Prostate gland (tissue), 2 donors: ENCODE measurements at regions not wholly inside any gene's neighbourhood (a gene's known extent, or its start where the extent isn't known, plus 50 kb on each side); places are given as distances from the start of the nearest gene placed in this dataset.

Experiments
- DNase-seq: peaks from one replicate; pipeline ENCODE4 v3.0.0-alpha.2; 2019; ENCODE audit warnings: low spot score
- H3K27ac ChIP-seq, 2 donors: fragments of 200-600 bp; sonication (generic); 2 replicates each; pipeline ENCODE4 v1.5.1; 2017 to 2019
- H3K27me3 ChIP-seq: fragments of 200-600 bp; sonication (generic); replicated peaks from 2 replicates; pipeline ENCODE4 v1.5.1; 2019; ENCODE audit not compliant: insufficient read depth
- H3K36me3 ChIP-seq, 2 donors: fragments of 200-600 bp; sonication (generic); 1 replicate in 1 of 2; 2 replicates in 1 of 2; pipeline versions ENCODE4 v1.5.1 to v1.8.1; 2017 to 2019
- H3K4me1 ChIP-seq: fragments of 200-600 bp; sonication (generic); replicated peaks from 2 replicates; pipeline ENCODE4 v1.5.1; 2019
- H3K4me3 ChIP-seq, 2 donors: fragments of 200-600 bp; sonication (generic); 2 replicates each; pipeline ENCODE4 v1.5.1; 2017 to 2019
- H3K9me3 ChIP-seq: fragments of 200-600 bp; sonication (generic); 2 replicates; pipeline ENCODE4 v1.5.1; 2017
- POLR2A ChIP-seq: fragments of 450-650 bp; IDR thresholded peaks from one replicate; pipeline ENCODE4 v1.6.1; 2016; ENCODE audit warnings: antibody characterized with exemption, mild to moderate bottlenecking
- POLR2AphosphoS5 ChIP-seq: sonication (generic); formaldehyde crosslinking; IDR thresholded peaks from one replicate; pipeline ENCODE4 v1.6.1; 2017; ENCODE audit warnings: antibody characterized with exemption
- WGBS: methylation state at CpG from one replicate; pipeline ENCODE4 v1.1.5; 2018; 5-methylcytosine and 5-hydroxymethylcytosine counted together
- intact Hi-C: fragments of 100-400 bp; cut with DNase I; formaldehyde crosslinking; loops from one replicate; pipeline ENCODE4 v1.14.2; 2022
- TF ChIP-seq, protein P1 (sequence below), 4 experiments: fragments of 200-600 bp in 2 of 4; fragments of 450-650 bp in 2 of 4; sonication (generic) in 2 of 4; IDR thresholded peaks; 1 replicate in 3 of 4; 2 replicates in 1 of 4; pipeline ENCODE4 v1.5.1; 2016 to 2019; ENCODE audit warnings: antibody characterized with exemption in 4 of 4, mild to moderate bottlenecking in 2 of 4, moderate library complexity in 2 of 4

DNA sequence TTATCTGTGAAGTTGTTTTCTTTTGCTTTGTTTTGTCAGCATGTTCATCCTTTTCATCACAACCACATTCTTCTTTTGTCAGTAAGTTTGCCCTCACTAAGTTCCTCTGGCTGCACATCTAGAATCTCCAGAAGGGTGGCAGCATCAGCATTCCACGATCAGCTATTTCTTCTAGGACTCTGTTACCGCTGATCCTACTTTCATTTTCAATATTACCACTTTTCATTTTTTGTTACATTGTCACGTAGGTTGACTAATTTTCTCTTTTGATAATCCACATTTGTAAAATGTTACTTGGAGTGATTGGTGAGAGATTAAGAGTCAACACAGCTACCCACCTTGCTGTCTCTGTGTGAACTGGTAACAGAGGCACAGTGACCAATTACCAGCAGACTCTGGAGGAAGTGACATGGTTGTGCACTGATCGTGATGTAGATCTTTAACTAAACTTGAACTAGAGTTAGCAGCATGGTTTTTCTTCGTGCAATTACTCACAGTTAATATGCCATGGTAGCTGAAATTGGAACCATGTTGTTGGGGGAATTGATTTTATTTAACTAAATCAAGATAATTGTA is 307.9 kb upstream of the SLC35B3 start:
- Histone ChIP-seq H3K4me1 (no peaks in the 10 kb centered on the region), H3K4me3 (no peak overlapping the region), H3K27me3 (no peaks in the 10 kb centered on the region), H3K36me3 (no peaks in the 10 kb centered on the region), H3K9me3 (no peaks in the 10 kb centered on the region), H3K27ac (no peak overlapping the region)
- TF ChIP-seq, protein P1, sequence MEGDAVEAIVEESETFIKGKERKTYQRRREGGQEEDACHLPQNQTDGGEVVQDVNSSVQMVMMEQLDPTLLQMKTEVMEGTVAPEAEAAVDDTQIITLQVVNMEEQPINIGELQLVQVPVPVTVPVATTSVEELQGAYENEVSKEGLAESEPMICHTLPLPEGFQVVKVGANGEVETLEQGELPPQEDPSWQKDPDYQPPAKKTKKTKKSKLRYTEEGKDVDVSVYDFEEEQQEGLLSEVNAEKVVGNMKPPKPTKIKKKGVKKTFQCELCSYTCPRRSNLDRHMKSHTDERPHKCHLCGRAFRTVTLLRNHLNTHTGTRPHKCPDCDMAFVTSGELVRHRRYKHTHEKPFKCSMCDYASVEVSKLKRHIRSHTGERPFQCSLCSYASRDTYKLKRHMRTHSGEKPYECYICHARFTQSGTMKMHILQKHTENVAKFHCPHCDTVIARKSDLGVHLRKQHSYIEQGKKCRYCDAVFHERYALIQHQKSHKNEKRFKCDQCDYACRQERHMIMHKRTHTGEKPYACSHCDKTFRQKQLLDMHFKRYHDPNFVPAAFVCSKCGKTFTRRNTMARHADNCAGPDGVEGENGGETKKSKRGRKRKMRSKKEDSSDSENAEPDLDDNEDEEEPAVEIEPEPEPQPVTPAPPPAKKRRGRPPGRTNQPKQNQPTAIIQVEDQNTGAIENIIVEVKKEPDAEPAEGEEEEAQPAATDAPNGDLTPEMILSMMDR (IDR thresholded peaks at IDR 0.05), result no peak
- TF ChIP-seq POLR2AphosphoS5 (no peak), POLR2A (no peak)
- WGBS, result 81% methylated on average over 5 of the region's 5 CpGs
- intact Hi-C loops, result no loop called here
- no peak for DNase-seq

DNA sequence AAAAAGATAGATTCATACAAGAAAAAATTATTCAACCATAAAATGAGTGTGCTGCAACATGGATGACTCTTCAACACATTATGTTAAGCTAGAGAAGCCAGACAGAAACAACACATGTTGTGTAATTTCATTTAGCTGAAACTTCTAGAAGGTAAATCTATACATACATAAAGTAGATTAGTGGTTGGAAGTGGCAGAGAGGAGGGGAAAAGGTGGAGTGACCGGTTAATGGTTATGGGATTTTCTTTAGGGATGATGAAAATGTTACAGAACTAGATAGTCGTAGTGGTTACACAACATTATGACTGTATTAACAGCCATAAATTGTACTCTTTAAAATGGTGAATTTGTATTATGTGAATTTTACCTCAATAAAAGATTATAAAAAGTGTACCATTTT is 304.1 kb upstream of the SLC35B3 start:
- TF ChIP-seq, protein P1 (IDR thresholded peaks at IDR 0.05), result no peak
- TF ChIP-seq POLR2AphosphoS5, result no peak
- no peak for TF ChIP-seq POLR2A
- intact Hi-C loops, result no loop called here

DNA sequence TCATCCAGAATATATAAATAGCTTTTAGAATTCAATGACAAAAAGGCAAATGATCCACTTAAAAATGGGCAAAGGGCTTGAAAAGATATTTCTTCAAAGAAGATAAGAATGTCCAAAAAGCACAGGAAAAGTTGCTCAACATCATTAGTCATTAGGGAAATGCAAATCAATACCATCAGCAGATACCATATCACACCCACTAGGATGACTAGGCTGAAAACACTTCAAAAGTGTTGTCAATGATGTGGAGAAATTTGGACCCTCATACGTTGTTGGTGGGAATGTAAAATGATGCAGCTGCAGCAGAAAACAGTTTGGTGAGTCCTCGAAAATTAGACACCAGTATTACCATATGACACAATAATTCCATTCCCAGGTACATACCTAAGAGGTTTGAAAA is 303.6 kb upstream of the SLC35B3 start:
- intact Hi-C loops, result no loop called here
- Histone ChIP-seq H3K4me3 (no peak overlapping the region), H3K27ac (no peak overlapping the region), H3K9me3 (no peaks in the 10 kb centered on the region), H3K36me3 (no peaks in the 10 kb centered on the region), H3K4me1 (no peaks in the 10 kb centered on the region), H3K27me3 (no peaks in the 10 kb centered on the region)
- TF ChIP-seq POLR2AphosphoS5 (no peak), POLR2A (no peak)
- TF ChIP-seq, protein P1 (IDR thresholded peaks at IDR 0.05), result no peak
- DNase-seq, result no peak
- WGBS, result 97% methylated on average over 2 of the region's 2 CpGs

More for the DNA sequence above, 304.1 kb upstream of the SLC35B3 start:
- no peak overlapping the region for H3K4me3 ChIP-seq
- no peaks in the 10 kb centered on the region for H3K27me3 ChIP-seq
- 90% methylated on average over 2 of the region's 2 CpGs for WGBS
- H3K27ac ChIP-seq, result no peak overlapping the region
- no peaks in the 10 kb centered on the region for H3K4me1 ChIP-seq
- H3K9me3 ChIP-seq, result no peaks in the 10 kb centered on the region
- DNase-seq, result no peak
- H3K36me3 ChIP-seq, result no peaks in the 10 kb centered on the region

DNA sequence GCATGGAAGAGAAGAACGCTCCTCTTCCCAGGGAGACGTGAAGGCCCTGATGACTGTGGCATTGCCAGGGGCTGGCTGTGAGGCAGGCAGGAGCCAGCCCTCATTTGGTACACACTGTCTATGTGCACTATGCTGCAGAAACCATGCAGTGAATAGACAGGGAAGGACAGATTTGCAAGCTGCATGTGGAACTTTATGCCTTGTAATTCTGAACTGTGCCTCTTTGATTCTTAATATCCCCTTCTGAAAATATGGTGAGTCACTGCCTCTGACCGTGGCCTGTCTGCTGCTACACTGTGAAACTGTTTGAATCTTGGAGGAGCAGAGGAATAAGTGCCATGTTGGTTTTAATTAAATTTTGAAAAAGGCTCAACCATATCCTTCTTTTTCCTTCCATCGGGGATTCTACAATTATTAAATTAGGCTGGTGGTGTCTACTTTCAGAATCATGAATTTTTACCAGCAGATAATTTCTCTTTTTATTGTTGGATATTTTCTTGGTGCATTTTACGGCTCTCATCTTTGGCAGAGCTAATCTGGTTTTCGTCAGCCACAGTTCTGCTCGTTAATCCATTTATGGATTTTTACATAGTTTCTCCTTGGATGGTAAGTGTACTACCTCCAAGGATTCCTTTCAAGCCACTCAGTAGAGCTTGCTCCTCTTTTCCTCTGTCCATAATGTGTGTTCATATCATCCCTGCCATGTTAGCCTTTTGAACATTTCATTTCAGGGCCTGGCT is 301.0 kb upstream of the SLC35B3 start:
- DNase-seq, result no peak
- Histone ChIP-seq H3K27me3 (no peaks in the 10 kb centered on the region), H3K36me3 (no peaks in the 10 kb centered on the region), H3K4me3 (no peak overlapping the region), H3K4me1 (no peaks in the 10 kb centered on the region), H3K9me3 (no peaks in the 10 kb centered on the region), H3K27ac (no peak overlapping the region)
- intact Hi-C loops, result no loop called here
- TF ChIP-seq, protein P1 (IDR thresholded peaks at IDR 0.05), result no peak
- no peak for TF ChIP-seq POLR2AphosphoS5
- no peak for TF ChIP-seq POLR2A
- WGBS, result 50% methylated on average over 7 of the region's 7 CpGs

- Histone ChIP-seq H3K4me1 (no peaks in the 10 kb centered on the region), H3K4me3 (no peak overlapping the region), H3K27me3 (no peaks in the 10 kb centered on the region), H3K36me3 (no peaks in the 10 kb centered on the region), H3K27ac (no peak overlapping the region), H3K9me3 (no peaks in the 10 kb centered on the region)
- intact Hi-C loops, result no loop called here
- TF ChIP-seq POLR2AphosphoS5 (no peak), POLR2A (no peak)
- TF ChIP-seq, protein P1 (IDR thresholded peaks at IDR 0.05), result no peak
- no peak for DNase-seq
- whole genome bisulfite sequencing, result 97% methylated on average over 5 of the region's 5 CpGs
These were observed 298.5 kb upstream of the SLC35B3 start for GRCh38 chr6:8733879-8734278.
